HuH-7.5 (cell line): ENCODE measurements at regions not wholly inside any gene's neighbourhood (a gene's known extent, or its start where the extent isn't known, plus 50 kb on each side); places are given as distances from the start of the nearest gene placed in this dataset.
"Not testable (repeated sequence)": the region's sequence is repeated elsewhere in the genome, so short reads cannot be mapped to it uniquely, and the experiment has no call there.

ENCODE experiments used
- DNase-seq: peaks from one replicate; pipeline ENCODE4 v3.0.0; 2011; ENCODE audit warnings: low spot score

- no peak for DNase-seq
Observed at GRCh38 chr5:116739571-116739970, 164.9 kb upstream of the SEMA6A start.

GRCh38 chr5:116738615-116739261 lies 164.1 kb upstream of the SEMA6A start:
- DNase-seq = no peak

GRCh38 chr5:116738239-116738614 lies 163.6 kb upstream of the SEMA6A start:
- no peak for DNase-seq

- DNase-seq = no peak
Observed at GRCh38 chr5:116736671-116737070, 162.0 kb upstream of the SEMA6A start.

- no peak for DNase-seq
Observed at GRCh38 chr5:116733991-116734975, 159.7 kb upstream of the SEMA6A start.

- DNase-seq = no peak
Observed at GRCh38 chr5:116732591-116732990, 158.0 kb upstream of the SEMA6A start.

- DNase-seq = no peak
Observed at GRCh38 chr5:116731432-116731831, 156.8 kb upstream of the SEMA6A start.

- no peak for DNase-seq
Observed at GRCh38 chr5:116730706-116731105, 156.1 kb upstream of the SEMA6A start.

GRCh38 chr5:116730185-116730584 lies 155.6 kb upstream of the SEMA6A start:
- no peak for DNase-seq

- DNase-seq = no peak
Observed at GRCh38 chr5:116727248-116727647, 152.6 kb upstream of the SEMA6A start.

GRCh38 chr5:116726180-116726579 lies 151.6 kb upstream of the SEMA6A start:
- DNase-seq = not testable (repeated sequence)

GRCh38 chr5:116724971-116725370 lies 150.3 kb upstream of the SEMA6A start:
- no peak for DNase-seq

- DNase-seq = no peak
Observed at GRCh38 chr5:116722651-116723050, 148.0 kb upstream of the SEMA6A start.

GRCh38 chr5:116719106-116719505 lies 144.5 kb upstream of the SEMA6A start:
- no peak for DNase-seq

- DNase-seq = no peak
Observed at GRCh38 chr5:116718317-116718716, 143.7 kb upstream of the SEMA6A start.

GRCh38 chr5:116709082-116709481 lies 134.5 kb upstream of the SEMA6A start:
- no peak for DNase-seq

GRCh38 chr5:116705121-116705519 lies 130.5 kb upstream of the SEMA6A start:
- not testable (repeated sequence) for DNase-seq

GRCh38 chr5:116703941-116704340 lies 129.3 kb upstream of the SEMA6A start:
- DNase-seq = no peak

- DNase-seq = no peak
Observed at GRCh38 chr5:116703328-116703727, 128.7 kb upstream of the SEMA6A start.

- DNase-seq = no peak
Observed at GRCh38 chr5:116702776-116703175, 128.2 kb upstream of the SEMA6A start.

- DNase-seq = no peak
Observed at GRCh38 chr5:116699332-116699731, 124.7 kb upstream of the SEMA6A start.

- DNase-seq = no peak
Observed at GRCh38 chr5:116696366-116696765, 121.7 kb upstream of the SEMA6A start.

- no peak for DNase-seq
Observed at GRCh38 chr5:116695681-116696080, 121.1 kb upstream of the SEMA6A start.
